ENCODE measurements at regions not wholly inside any gene's neighbourhood (a gene's known extent, or its start where the extent isn't known, plus 50 kb on each side); places are given as distances from the start of the nearest gene placed in this dataset.

DNA sequence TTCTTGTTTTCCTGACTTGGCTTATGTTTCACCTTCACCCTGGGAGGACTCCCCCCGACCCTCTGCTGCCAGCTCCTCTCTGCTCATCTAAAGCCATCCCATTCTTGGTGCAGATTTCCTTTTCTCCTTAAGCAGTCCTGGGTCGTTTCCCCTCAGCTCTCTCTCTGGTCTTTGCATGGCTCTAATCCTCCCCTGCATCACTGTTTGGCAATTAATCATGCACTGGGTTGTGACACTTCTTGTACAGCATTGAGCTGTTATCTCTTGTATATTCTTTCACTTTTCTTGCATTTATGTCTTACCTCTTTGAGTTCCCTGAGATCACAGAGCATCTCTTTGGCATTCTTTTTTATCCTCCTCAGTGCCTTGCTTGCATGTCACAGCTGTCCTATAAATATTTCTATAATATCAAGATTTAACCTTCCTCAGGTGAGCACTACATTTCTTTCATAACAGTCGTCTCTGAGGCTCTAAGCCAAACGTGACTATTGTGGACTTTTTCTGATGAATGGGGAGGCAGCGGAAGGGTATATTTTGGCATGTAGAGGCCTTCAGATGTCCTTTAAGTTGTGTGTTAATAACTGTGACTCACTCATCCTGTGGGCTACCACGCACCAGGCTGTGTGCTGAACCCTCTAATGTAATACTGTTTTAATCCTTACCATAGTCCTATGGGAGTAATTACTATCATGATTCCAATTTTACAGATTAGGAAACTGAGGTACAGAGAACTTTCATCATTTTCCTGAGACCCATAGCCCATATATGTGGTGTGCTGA, 507.5 kb downstream of the SLC4A3 start:
- no peak for DNase-seq

DNA sequence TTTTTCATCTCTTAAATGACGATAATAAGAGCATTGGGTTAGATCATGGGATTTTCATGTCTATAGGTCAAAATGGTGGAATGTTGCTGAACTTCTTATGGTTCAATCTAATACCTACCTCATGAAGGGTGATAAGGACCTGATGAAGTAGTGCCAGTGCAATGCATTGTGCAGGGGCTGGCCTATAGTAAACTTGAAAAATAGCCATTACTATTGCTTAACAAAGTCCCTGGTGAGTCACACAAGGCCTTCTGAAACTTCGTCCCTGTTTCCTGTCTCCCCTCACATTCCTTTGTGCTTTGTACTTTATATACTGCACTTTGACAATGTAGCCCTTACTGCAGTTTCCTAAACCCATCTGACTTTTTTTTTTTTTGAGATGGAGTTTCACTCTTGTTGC, 515.9 kb downstream of the SLC4A3 start:
- DNase-seq = no peak

DNA sequence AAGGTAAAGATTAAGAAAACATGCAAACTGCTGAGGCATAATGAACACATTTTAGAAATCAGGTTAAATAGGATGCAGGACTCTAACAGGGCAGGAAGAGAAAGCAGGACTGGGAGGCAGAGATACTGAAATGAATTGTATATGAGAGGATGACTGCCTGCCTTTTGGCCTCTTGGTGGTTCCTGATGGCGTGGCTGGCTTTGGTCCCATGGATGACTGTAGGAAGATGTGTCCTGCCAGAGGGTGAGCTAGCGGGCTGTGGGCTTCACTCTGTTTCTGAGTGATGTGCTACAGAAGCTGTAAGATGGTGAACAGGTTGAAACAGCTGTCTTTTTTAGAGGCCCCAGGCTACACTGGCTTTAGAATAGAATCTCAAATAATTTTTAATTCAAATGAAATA, 517.0 kb downstream of the SLC4A3 start:
- DNase-seq = no peak

DNA sequence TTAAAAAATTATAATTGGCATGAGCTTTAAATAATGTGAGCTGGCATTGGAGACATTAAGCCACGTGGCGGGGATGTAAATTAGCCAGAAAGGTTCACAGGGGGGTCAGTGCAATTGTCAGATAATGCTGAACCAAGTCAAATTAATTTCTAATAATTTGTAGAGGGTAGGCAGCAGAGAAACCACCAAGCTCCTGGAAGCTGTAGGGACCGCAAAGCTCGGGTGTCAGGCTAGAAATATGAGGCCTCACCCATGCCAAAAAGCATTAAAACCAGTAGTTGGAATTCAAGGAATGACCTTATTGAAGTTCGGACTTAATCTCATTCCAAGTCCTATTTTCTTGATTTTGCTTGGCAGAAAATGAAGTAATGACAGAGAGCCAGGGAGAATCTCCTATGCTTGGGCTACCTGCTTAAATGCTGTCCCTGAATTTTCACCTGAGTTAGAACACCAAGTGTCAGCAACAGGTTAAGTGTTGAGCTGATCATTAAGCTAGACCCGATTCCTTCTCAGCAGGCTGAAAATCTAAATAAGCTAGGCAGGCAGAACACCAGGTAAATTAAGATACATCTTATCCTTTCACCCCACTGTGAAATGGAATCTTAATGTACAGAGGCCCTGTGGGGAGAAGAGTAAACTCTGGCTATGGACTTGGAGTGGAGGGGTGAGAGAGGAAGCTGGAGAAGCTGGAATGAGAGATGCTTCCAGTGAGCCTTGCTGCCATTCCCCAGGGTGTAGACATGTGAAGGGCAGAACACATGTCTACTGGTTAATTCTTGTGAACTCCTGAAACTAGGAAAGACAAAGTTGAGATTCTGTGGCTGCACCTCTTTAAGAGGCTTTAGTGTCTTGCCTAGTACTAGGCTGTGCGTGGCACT, 520.0 kb downstream of the SLC4A3 start:
- DNase-seq = no peak

DNA sequence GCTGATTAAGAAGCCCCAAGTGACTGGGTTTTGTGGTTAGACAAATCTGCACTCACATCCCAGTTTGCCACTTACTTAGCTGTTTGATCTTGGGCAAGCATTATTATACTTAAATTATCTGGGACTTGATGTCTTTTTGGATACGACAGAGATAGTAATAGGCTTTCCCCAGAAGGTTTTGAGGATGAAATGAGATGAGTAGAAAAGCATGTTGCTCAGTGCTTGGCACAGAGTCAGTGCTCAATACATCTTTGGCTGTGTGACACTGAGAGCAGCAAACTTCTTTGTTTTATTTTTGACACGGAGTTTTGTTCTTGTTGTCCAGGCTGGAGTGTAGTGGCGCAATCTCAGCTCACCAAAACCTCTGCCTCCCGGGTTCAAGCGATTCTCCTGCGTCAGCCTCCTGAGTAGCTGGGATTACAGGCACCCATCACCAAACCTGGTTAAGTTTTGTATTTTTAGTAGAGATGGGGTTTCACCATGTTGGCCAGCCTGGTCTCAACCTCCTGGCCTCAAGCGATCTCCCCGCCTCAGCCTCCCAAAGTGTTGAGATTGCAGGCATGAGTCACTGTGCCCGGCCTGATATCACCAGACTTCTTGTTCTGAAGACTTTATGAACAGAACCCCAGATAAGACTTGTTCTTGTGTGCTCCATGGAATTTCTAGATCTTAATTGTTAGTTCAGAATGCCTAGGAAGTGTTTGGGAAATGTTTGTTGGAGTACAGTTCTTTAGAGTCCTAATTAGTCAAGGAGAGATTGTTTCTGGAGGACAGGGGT, 521.2 kb downstream of the SLC4A3 start:
- DNase-seq = no peak

DNA sequence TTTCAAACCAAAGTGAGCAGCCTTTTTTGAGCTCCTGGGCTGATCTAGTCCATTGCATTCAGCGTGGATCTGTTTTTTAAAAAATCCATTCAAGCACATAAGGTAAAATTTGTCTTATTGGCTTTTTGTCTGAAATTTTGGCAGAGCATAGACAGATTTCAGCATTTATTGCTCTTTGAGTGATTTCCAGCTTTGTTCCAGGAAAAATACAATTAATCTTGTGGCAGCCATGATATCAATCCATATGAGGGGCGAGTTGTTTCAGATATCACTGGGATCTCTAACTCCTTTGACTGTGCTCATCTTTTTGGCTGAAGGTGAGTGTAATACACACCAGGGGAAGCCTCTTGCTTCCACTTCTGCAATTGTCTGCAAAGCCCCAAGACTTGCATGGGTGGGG, 523.9 kb downstream of the SLC4A3 start:
- no peak for DNase-seq

DNA sequence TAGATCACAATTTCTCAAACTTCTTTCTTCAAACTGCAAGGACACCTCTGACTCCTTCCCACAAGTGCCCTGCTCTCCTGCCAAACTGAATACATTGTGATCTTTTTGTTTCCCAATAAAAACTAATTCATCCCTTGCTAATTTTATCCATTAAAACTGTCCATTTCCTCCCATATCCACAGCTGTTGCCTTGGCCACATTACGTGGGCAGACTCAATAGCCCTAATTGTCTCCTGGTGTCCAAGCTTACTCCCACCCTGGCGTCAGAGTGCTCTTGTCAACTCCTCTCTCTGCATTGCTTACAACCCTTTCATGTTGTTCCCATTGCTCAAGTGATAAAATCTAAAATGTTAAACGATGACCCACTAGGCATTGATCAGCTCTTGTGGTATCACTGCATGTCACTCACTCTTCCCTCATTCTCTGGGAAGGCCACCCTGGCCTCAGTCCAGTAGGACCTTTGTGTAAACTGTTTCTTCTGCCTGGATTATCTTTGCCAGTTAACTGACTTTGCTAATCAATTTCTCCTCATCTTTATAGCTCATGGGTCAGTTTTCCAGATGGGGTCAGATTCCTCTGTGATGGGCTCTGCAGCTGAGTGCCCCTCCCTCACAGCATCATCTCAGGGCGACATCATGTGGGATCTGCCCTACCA, 525.0 kb downstream of the SLC4A3 start:
- DNase-seq = no peak

DNA sequence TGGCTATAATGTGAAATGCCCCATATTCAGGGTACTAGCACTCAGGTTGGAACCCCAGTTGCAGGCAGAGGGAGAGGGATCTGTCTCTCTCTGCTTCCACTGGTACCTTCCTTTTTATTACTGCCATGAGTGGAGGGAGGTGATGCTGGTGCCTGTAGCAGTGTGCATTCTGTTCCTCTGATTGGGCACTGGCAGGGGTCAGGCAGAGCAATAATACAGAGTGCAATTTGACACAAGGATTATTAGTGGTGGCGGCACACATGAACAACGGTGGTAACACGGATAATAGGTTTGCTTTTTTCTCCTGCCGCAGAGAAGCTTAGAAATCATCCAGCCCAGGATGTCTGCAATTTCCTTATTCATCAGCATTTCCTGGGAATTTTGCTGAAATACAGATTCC, 525.7 kb downstream of the SLC4A3 start:
- DNase-seq = no peak

DNA sequence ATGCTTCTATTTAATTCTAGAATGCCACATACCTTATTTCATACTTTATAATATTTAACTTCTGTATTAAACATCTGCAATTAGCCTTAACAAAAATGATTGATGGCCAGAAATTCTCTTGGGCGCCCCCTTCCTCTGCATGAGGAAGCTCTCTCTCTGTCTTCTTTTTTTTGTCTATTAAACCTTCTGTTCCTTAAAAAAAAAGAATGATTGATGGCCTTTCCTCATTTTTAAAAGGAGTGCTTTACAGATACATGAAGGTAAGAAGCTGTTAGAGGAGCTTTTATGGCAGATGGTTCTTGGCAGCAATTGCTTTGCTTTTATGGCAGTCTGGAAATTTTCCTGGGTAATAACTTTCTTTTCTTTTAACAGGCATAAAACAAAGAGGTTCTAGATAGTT, 526.9 kb downstream of the SLC4A3 start:
- no peak for DNase-seq

DNA sequence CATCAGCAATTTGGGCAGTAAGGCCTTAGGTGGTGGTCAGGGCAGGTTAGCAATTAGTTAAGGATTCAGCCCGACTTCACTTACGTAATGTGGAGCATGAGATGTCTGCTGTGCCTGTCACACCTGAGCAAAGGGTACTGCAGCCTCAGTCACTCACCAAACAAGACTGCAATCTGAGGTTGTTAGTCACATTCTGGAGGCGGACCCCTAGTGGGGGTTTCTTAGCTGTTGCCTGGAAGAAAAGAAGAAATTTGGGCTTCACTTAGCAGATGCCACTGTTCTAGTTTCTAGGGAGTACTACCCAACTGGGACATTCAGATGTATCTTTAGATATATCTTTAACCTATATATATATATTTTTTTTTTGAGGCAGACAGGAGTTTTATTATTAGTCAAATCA, 529.9 kb downstream of the SLC4A3 start:
- DNase-seq = no peak

DNA sequence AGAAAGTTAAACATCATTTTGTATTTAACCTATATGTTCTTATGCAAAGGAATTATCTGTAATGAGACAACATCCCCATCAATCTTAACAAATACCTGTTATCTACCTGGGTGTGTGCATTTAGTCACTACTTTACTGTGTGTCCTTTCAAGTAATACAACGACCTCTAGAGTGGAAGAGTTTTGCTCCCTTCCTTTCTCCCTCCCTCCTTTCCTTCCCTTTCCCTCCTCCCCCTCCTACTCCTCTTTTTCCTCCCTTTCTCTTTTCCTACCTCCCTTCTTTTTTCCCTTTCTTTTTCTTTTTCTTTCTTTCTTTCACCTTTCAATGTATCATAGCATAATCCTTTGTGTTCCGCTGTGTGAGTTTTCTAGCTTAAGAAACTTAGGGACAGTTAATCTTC, 532.3 kb downstream of the SLC4A3 start:
- DNase-seq = no peak

DNA sequence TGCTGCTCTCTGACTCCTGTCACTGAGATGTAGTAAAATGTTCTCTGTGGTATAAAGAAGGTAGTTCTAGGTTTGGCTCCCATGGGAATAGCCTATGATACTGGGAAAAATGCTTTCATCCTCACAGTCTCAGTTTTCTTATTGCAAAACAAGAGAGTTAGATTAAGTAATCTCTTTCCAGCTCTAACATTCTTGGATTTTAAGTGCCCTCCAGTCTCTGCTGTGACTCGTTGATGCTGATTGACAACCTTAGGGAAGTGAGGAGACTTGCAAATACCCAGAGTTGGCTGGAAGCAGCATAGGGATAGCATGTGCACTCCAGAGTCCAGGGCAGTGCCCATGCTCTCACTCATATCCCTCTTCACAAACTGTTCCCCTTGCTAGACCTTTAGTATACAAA, 534.9 kb downstream of the SLC4A3 start:
- DNase-seq = no peak

DNA sequence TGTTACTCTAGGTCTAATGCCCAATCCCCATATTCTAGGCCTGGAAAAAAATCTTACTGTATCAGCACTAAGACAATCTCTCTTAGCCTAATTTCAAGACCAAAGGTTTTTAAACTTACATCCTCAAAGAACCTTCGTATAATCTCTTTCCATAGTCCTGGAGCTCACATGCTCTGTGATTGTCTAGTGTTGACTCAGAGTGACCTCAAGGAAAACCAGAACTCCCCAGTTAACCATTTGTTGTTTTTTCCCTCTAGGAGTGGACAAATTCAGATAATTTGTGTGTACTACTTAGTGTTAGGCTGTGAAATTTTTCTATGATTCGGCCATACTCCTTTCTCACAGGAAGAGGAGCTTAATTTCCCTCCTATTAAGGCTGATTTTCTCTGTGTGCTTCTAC, 536.1 kb downstream of the SLC4A3 start:
- DNase-seq = no peak

DNA sequence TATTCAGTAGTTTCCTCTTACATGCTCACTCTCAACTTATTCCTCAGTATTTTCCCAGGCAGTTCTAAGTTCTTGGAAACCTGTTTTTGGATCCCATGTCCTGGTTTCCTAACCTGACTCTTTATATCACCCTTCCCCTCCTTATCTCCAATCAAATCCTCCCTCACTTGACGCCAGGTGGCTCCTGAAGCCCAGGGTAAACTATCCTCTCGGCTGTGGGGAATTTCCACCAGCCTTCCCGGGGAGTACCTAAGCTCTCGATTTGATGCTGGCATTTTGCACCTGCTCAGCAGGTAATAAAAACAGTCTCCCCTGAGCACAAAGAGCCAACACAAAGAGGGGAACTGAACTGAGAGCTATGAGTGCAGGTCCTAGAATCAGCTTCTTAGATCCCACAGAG, 538.0 kb downstream of the SLC4A3 start:
- no peak for DNase-seq

DNA sequence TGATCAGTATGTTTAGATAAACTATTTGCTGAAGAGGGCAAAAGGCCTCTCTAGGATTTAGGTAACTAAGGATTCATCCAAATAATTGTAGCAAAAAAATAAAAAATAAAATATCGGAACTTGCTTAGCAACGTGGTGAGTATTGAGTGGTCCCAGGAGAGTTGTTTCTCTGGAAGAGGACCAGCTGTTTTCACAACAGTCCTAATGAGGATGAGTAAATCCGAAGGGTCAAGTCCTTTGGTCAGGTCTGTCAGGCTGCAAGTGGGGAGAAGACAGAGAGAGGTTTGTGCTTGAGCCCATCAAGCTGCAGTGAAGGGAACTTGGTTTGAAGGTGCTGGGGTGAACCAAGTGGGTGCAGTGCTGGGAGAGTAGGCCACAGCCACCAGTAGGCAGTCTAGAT, 539.2 kb downstream of the SLC4A3 start:
- no peak for DNase-seq

DNA sequence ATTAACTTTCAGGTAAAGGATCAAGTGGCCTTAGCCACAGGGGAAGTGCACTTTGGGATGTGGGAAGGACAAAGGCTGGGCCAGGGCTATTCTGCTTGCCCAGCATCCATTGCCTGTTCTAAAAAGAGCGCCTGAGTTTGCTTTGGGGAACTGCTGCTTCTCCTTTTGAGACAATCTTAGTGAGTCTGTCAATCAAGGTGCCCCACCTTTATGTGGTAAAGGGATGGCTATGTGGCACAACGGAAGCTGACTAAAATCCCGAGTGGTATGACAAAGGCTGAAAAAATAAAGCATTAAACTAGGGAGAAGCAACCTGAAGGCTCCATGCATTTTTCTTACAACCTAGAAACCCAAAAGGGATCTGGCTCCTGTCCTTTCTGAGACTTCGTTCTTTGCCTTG, 540.5 kb downstream of the SLC4A3 start:
- no peak for DNase-seq

DNA sequence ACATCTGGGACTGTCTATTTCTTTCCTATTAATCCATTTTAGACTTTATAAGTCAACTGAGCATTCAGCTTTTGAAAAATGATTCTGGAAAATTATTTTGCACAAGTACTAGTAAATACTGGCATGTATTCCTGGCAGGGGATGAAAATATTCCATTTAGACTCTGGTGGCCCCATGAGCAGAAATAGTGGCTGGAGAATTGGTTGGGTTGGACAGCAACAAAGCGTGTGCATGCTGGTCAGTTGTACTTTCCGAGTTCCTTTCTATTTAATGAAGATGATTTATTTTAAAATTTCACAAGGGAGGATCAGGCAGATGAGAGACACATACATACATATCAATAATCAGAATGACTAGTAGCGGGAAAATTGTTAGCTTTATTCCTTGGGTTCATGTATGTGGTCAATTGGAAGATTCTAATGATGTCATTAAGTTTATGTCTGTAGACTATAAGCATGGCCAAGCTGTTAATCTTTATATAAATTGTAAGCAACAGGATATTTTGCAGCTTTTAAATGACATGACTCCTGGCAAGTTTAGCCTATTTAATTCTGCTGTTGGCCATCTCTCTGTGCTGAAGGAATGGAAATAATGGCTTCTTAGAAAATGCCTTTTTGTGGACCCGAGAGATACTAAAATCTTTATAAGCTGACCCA, 541.6 kb downstream of the SLC4A3 start:
- DNase-seq = no peak

DNA sequence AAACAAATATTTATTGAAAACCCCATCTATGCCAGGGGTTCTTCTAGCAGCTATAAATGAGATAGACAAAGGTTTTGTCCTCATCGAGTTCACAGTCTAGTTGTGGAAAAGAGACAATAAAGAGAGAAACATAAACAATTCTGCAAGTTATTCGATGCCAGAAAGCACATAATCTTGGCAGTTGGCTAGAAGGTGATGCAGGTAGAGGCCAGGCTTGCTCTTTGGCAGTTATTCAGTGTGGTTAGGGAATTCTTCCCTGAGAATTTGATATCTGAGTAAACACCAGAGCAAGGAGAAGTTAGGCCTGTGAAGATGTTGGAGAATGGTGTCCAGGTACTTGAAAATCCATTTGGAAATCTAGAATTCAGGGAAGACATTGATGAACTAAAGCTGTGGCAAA, 547.4 kb downstream of the SLC4A3 start:
- DNase-seq = no peak

DNA sequence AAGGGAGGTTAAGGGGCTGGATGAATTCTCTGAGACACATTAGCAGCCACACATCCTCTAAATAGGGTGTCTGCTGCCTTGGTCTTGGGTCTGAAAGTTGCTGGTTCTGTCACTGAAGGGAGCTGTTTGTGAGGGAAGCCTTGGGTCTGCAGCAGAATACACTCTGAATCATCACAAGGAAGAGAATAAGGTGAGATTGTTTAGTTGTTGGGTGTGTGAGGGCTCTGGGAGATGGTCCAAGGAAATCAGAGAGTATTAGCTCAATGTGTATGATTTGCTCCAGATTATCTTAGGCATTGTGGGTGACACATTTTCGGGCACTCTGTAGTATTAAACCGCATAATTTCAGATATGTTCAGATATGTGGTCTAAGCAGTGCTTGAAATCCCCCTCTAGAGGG, 548.5 kb downstream of the SLC4A3 start:
- no peak for DNase-seq

DNA sequence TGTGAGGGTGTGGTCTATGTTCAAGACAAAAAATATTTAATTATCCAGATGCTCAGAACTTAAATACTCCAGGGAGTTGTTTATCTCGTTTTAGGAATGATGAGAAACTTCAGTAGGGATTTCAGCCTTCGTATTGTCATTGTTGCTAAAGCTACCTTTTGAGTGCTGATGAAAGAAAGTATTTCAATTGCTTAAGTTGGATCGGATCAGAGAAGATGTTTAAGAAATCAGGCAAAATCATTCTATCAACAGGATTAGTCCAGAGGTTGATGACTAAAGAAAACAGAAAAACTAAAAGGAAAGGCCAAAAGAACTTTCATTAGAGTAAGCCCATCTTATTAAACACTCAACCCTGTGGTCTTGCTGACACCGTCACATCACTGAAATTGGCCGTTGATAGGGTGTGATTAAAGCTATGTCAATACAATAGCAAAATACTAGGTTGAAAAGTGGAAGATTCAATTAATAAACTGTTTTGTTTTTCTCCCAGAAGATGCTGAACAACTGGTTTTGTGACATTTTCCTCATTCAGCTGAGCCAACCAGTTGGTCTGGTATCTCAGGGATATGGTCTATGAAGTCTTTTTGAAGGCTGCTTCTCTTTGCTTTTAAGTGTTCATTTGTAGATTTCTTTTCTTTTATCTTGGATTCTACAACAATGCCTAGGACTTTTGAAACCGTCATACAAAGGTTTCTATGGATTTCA, 551.7 kb downstream of the SLC4A3 start:
- no peak for DNase-seq

DNA sequence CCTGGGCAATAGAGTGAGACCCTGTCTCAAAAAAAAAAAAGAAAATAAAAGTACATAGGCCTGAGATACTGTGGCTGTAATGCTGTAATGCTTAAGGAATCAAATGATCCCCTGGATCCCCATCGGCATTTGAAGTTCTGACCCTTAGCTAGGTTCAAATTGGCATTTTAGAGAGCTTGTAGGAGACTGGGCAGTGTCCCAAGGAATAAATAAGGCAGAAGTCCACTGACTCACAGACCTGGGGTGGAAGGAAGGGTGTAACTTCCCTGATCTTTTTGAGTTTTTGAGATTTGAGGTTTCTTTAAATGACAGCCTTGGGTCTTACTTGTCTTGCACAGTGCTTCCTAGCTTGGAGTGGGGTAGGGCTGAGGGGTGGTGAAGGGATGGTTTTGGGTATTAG, 553.7 kb downstream of the SLC4A3 start:
- no peak for DNase-seq

DNA sequence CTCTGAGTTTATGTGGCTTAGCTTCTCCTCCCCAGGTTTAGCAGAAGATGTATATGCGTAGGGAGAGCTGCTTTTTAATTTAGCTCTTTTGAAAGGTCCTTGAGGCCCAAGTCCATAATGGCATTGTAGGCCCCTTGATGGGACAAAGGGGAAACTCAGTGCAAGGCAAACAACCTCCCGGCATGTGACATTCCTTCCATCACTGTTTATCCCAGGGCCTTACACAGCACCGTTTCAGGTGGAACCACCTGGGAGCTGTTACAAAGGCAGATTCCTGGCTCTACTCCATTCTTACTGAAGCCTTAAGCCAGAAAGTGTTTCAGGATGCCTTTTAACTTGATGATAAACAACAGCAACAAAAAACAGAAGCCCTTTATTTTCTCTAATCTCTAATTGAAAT, 555.4 kb downstream of the SLC4A3 start:
- DNase-seq = no peak

Data from hematopoietic multipotent progenitor cell treated with erythropoietin and hydrocortisone succinate and interleukin-3 and kit ligand, for 8 days (in vitro differentiated cells).